Psoas muscle (tissue), 7 donors: ENCODE measurements at regions not wholly inside any gene's neighbourhood (a gene's known extent, or its start where the extent isn't known, plus 50 kb on each side); places are given as distances from the start of the nearest gene placed in this dataset.

Experiments
- ATAC-seq, 4 donors: fragments of 200-7000 bp; cut with Tn5 transposase; one replicate each; pipeline ENCODE4 v1.9.1; 2020; ENCODE audit warnings: moderate library complexity in 3 of 4, mild to moderate bottlenecking in 2 of 4
- DNase-seq, 2 donors: peaks; one replicate each; pipeline ENCODE4 v3.0.0-alpha.2; 2020
- H3K27ac ChIP-seq: fragments of 200-600 bp; one replicate; pipeline ENCODE4 v1.8.0; 2022
- H3K27me3 ChIP-seq, 3 donors: fragments of 200-600 bp in 1 of 3; one replicate each; pipeline versions ENCODE4 v1.6.1 to v1.8.0; 2013 to 2022; ENCODE audit warnings: low read length in 2 of 3, mild to moderate bottlenecking in 2 of 3, moderate library complexity in 1 of 3; ENCODE audit not compliant: insufficient read depth in 3 of 3
- H3K36me3 ChIP-seq, 2 donors: fragments of 200-600 bp in 1 of 2; one replicate each; pipeline versions ENCODE4 v1.6.1 to v1.8.0; 2013 to 2022; ENCODE audit warnings: low read depth in 1 of 2, mild to moderate bottlenecking in 1 of 2, moderate library complexity in 1 of 2; ENCODE audit not compliant: insufficient read depth in 1 of 2
- H3K4me1 ChIP-seq: fragments of 200-600 bp; one replicate; pipeline ENCODE4 v1.8.0; 2022
- H3K4me3 ChIP-seq: fragments of 200-600 bp; one replicate; pipeline ENCODE4 v1.8.0; 2022; ENCODE audit warnings: mild to moderate bottlenecking
- H3K9me3 ChIP-seq: fragments of 200-600 bp; one replicate; pipeline ENCODE4 v1.8.0; 2022
- CTCF ChIP-seq: fragments of 200-600 bp; IDR thresholded peaks from one replicate; pipeline ENCODE4 v1.8.0; 2022; ENCODE audit warnings: antibody characterized with exemption
- WGBS, 3 donors: extraction: QIAGEN DNeasy Blood & Tissue Kit; methylation state at CpG; one replicate each; pipeline versions ENCODE4 v1.1.6 to v1.1.7; 2013; 5-methylcytosine and 5-hydroxymethylcytosine counted together
- intact Hi-C, 2 donors: fragments of 100-400 bp; cut with DNase I; formaldehyde crosslinking; loops; one replicate each; pipeline versions ENCODE4 v1.11.0 to v1.14.2; 2022
- donor health status: healthy with polysubstance abuse.
- donor health status: DM: no; HTN: no; CAD: no; lungs with moderate emphysema.
- donor health status: Bipolar disorder and iron deficiency.
- donor health status: healthy.
- donor health status: DM: yes; HTN: yes; CAD: no.
- donor health status: DM: no; HTN: no; CAD: no.
- donor health status: DM: yes; HTN: yes; CAD: no.

- no peak for ATAC-seq
- no peak for TF ChIP-seq CTCF
- Histone ChIP-seq H3K4me1 (no peaks in the 10 kb centered on the region), H3K36me3 (no peaks in the 10 kb centered on the region), H3K27me3 (no peaks in the 10 kb centered on the region), H3K9me3 (no peaks in the 10 kb centered on the region), H3K4me3 (no peak overlapping the region), H3K27ac (no peak overlapping the region)
- no peak for DNase-seq
- intact Hi-C loops, result no loop called here
- WGBS, 3 donors, result 46 to 63% (median 50%) methylated on average over 4 of the region's 4 CpGs
These were observed 75.4 kb upstream of the POM121L12 start for GRCh38 chr7:52959878-52960660.

- ATAC-seq (no peak), DNase-seq (no peak)
- no peak for TF ChIP-seq CTCF
- no peaks in the 10 kb centered on the region for H3K4me1 ChIP-seq
- no peaks in the 10 kb centered on the region for H3K36me3 ChIP-seq
- H3K27ac ChIP-seq, result no peak overlapping the region
- H3K9me3 ChIP-seq, result no peaks in the 10 kb centered on the region
- WGBS, 3 donors, result 77 to 88% (median 78%) methylated on average over 1 of the region's 1 CpG
- no peaks in the 10 kb centered on the region for H3K27me3 ChIP-seq
- intact Hi-C loops, result no loop called here
- H3K4me3 ChIP-seq, result no peak overlapping the region
These were observed 76.1 kb upstream of the POM121L12 start for GRCh38 chr7:52959336-52959735.

DNA sequence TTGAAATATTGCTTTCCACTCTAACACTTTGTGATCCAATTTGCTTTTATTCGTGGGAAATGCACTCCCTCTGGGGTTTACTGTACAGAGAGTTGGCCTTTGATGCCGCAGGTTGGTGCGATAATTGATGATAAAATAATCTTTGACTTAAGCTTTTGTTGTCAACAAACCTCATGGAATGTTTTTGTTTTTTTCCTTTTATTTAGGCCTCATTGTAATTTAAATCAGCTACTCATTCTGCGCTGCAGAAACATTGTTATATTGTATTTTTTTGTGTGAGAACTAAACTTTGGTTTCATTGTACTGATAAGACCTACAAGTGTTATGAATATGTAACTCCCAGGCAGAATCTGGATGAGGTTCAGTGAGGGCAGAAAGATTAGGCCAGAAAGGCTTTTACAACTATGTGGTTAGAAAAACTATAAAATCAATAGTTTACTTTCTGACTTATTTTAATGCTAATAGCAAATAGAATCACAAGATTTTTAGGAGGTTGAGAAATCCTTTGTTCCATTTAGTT is 76.8 kb upstream of the POM121L12 start:
- no peak for DNase-seq
- intact Hi-C loops, result no loop called here
- WGBS, 3 donors, result 75 to 76% (median 76%) methylated on average over 4 of the region's 4 CpGs
- H3K27ac ChIP-seq, result no peak overlapping the region
- no peaks in the 10 kb centered on the region for H3K4me1 ChIP-seq
- ATAC-seq, result no peak
- no peaks in the 10 kb centered on the region for H3K27me3 ChIP-seq
- no peak overlapping the region for H3K4me3 ChIP-seq
- no peaks in the 10 kb centered on the region for H3K9me3 ChIP-seq
- H3K36me3 ChIP-seq, result no peaks in the 10 kb centered on the region
- TF ChIP-seq CTCF, result no peak

DNA sequence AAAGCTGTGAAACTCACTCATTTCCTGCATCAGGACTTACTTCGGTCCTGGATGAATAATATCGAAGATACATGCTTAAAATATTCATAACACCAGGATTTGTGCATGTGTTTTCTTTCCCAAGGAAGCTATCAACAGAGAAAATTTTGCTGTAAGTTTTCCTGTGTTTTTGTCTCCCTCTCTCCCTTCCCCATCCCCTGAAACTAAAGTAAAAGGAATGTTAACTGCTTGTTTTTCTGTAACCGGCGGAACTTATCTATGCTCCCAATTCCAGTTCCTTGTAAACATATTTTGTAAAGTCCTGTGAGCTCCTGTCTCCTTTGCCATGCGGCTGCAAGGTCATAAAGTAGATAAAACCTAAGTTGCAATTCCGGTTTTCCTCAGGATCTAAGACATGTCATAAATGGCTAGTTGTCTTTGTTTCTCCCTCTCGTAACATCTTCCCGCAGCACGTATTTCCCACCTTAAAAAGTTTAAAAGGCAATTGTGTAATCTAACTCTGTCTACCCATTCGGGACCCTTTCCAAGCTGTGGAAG is 79.0 kb upstream of the POM121L12 start:
- ATAC-seq (no peak), DNase-seq (no peak)
- WGBS, 3 donors, result 46 to 49% (median 47%) methylated on average over 10 of the region's 10 CpGs
- Histone ChIP-seq H3K36me3 (no peaks in the 10 kb centered on the region), H3K4me1 (no peaks in the 10 kb centered on the region), H3K27me3 (no peaks in the 10 kb centered on the region), H3K9me3 (no peaks in the 10 kb centered on the region), H3K27ac (no peak overlapping the region), H3K4me3 (no peak overlapping the region)
- TF ChIP-seq CTCF, result no peak
- intact Hi-C loops, result no loop called here
